ENCODE measurements at regions not wholly inside any gene's neighbourhood (a gene's known extent, or its start where the extent isn't known, plus 50 kb on each side); places are given as distances from the start of the nearest gene placed in this dataset.

DNA sequence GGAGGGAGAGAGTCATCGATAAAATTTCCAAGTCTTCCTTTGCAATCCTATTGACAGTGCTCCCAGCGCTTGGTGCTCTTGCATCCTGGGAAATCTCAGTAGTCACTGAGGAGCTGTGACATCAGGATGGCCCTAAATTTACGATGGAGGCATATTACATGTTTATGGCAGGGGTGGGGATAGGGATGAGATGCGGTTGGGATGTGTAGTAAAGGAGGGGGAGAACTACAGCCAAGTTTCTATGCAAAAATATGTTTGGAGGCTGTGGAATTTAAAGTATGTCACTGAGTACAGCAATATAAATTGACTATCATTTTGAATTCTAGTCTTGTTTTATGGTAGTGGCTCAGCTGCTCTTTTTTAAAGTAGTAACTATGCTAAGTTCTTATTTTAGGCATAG, 544.9 kb downstream of the PKHD1 start:
- H3K79me2 ChIP-seq (ENCODE audit: control insufficient read depth, low read length): no peaks in the 10 kb centered on the region
- no peaks in the 10 kb centered on the region for H3K36me3 ChIP-seq (ENCODE audit: control insufficient read depth, low read length)
- H3K9me2 ChIP-seq (replicated peaks; ENCODE audit: control insufficient read depth, low read length): no peaks in the 10 kb centered on the region
- H3K4me1 ChIP-seq (ENCODE audit: control insufficient read depth, low read length): no peaks in the 10 kb centered on the region
- TF ChIP-seq EZH2phosphoT487 (IDR thresholded peaks at IDR 0.05; ENCODE audit: borderline replicate concordance, low read length): no peak
- TF ChIP-seq, protein P1, sequence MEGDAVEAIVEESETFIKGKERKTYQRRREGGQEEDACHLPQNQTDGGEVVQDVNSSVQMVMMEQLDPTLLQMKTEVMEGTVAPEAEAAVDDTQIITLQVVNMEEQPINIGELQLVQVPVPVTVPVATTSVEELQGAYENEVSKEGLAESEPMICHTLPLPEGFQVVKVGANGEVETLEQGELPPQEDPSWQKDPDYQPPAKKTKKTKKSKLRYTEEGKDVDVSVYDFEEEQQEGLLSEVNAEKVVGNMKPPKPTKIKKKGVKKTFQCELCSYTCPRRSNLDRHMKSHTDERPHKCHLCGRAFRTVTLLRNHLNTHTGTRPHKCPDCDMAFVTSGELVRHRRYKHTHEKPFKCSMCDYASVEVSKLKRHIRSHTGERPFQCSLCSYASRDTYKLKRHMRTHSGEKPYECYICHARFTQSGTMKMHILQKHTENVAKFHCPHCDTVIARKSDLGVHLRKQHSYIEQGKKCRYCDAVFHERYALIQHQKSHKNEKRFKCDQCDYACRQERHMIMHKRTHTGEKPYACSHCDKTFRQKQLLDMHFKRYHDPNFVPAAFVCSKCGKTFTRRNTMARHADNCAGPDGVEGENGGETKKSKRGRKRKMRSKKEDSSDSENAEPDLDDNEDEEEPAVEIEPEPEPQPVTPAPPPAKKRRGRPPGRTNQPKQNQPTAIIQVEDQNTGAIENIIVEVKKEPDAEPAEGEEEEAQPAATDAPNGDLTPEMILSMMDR (IDR thresholded peaks at IDR 0.05; ENCODE audit: low read depth, low read length, poor library complexity, severe bottlenecking): no peak
- no peak overlapping the region for H3K4me2 ChIP-seq (ENCODE audit: low read length)
- H3K27ac ChIP-seq (ENCODE audit: low read depth, low read length): no peak overlapping the region
- H3F3A ChIP-seq (ENCODE audit: control insufficient read depth, insufficient read depth): no peaks in the 10 kb centered on the region
- no peak overlapping the region for H3K4me3 ChIP-seq (ENCODE audit: low read length)
- no peaks in the 10 kb centered on the region for H4K20me1 ChIP-seq (ENCODE audit: control insufficient read depth, insufficient read depth, low read depth, low read length)
- no peaks in the 10 kb centered on the region for H3K27me3 ChIP-seq (ENCODE audit: control insufficient read depth, low read length)
- H3K9me3 ChIP-seq (ENCODE audit: control insufficient read depth, insufficient read depth, low read length): no peaks in the 10 kb centered on the region

DNA sequence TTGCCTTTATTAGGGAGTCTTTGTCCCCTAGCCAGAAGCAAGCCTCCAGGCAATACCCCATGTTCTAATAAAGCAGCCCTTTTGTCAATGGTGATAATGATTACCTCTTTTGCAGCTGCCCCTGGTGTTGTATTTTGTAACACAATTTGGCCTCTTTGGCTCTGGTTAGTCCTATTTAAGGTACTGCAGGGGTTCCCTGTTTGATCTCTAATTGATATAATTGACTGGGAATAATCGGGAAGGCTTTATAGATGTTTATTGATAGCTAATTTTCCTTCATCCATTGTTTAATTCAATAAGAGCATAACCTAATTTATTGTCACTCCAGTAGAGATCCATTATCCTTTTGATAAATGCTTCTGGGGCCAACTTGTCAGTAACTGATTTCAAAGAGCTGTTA, 537.2 kb downstream of the PKHD1 start:
- Histone ChIP-seq H3K27me3 (ENCODE audit: control insufficient read depth, low read length) (no peaks in the 10 kb centered on the region), H3K36me3 (ENCODE audit: control insufficient read depth, low read length) (no peaks in the 10 kb centered on the region), H3K79me2 (ENCODE audit: control insufficient read depth, low read length) (no peaks in the 10 kb centered on the region), H3F3A (ENCODE audit: control insufficient read depth, insufficient read depth) (no peaks in the 10 kb centered on the region), H3K4me2 (ENCODE audit: low read length) (no peak overlapping the region), H4K20me1 (ENCODE audit: control insufficient read depth, insufficient read depth, low read depth, low read length) (no peaks in the 10 kb centered on the region), H3K4me1 (ENCODE audit: control insufficient read depth, low read length) (no peaks in the 10 kb centered on the region), H3K9me2 (replicated peaks; ENCODE audit: control insufficient read depth, low read length) (no peaks in the 10 kb centered on the region), H3K27ac (ENCODE audit: low read depth, low read length) (no peak overlapping the region), H3K9me3 (ENCODE audit: control insufficient read depth, insufficient read depth, low read length) (no peaks in the 10 kb centered on the region), H3K4me3 (ENCODE audit: low read length) (no peak overlapping the region)
- TF ChIP-seq, protein P1 (IDR thresholded peaks at IDR 0.05; ENCODE audit: low read depth, low read length, poor library complexity, severe bottlenecking): no peak
- no peak for TF ChIP-seq EZH2phosphoT487 (IDR thresholded peaks at IDR 0.05; ENCODE audit: borderline replicate concordance, low read length)

DNA sequence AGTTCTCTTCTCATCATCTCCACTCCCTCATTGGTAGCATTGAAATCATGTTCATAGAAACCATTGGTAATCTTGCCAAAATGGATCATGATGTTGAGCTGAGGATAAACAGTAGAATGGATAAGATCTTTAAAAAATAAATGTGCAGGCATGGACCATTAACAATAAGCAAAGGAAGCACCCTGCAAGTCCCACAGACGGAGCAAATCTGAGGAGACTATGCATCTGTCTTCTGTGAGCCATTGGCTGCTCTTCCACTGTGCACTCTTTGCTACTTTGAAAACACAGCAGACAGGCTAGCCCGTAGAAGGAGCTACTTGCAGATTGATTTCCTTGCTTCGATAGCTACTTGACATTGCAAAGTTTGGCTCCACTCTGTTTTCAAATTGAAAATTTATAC, 535.0 kb downstream of the PKHD1 start:
- Histone ChIP-seq H3K79me2 (ENCODE audit: control insufficient read depth, low read length) (no peaks in the 10 kb centered on the region), H3K4me3 (ENCODE audit: low read length) (no peak overlapping the region), H4K20me1 (ENCODE audit: control insufficient read depth, insufficient read depth, low read depth, low read length) (no peaks in the 10 kb centered on the region), H3K27ac (ENCODE audit: low read depth, low read length) (no peak overlapping the region), H3K9me2 (replicated peaks; ENCODE audit: control insufficient read depth, low read length) (no peaks in the 10 kb centered on the region), H3F3A (ENCODE audit: control insufficient read depth, insufficient read depth) (no peaks in the 10 kb centered on the region), H3K9me3 (ENCODE audit: control insufficient read depth, insufficient read depth, low read length) (no peaks in the 10 kb centered on the region), H3K4me2 (ENCODE audit: low read length) (no peak overlapping the region), H3K27me3 (ENCODE audit: control insufficient read depth, low read length) (no peaks in the 10 kb centered on the region), H3K4me1 (ENCODE audit: control insufficient read depth, low read length) (no peaks in the 10 kb centered on the region), H3K36me3 (ENCODE audit: control insufficient read depth, low read length) (no peaks in the 10 kb centered on the region)
- TF ChIP-seq, protein P1 (IDR thresholded peaks at IDR 0.05; ENCODE audit: low read depth, low read length, poor library complexity, severe bottlenecking): no peak
- no peak for TF ChIP-seq EZH2phosphoT487 (IDR thresholded peaks at IDR 0.05; ENCODE audit: borderline replicate concordance, low read length)
